ENCODE measurements at regions not wholly inside any gene's neighbourhood (a gene's known extent, or its start where the extent isn't known, plus 50 kb on each side); places are given as distances from the start of the nearest gene placed in this dataset.

GRCh38 chr6:77183447-77183846 lies 279.8 kb downstream of the HTR1B start:
- H3K4me1 ChIP-seq (ENCODE audit: insufficient read depth, low read length, poor library complexity, severe bottlenecking) = no peaks in the 10 kb centered on the region
- DNase-seq (ENCODE audit: low spot score) = no peak
- peaks cover 9% of the 10 kb centered on the region for H3K9me3 ChIP-seq (ENCODE audit: low read depth, low read length, poor library complexity, severe bottlenecking)
- no peak overlapping the region for H3K4me3 ChIP-seq (ENCODE audit: low read depth, low read length, poor library complexity, severe bottlenecking)
- H3K36me3 ChIP-seq (ENCODE audit: insufficient read depth, low read length, poor library complexity, severe bottlenecking) = no peaks in the 10 kb centered on the region
- TF ChIP-seq EZH2 (IDR thresholded peaks at IDR 0.05; ENCODE audit: borderline replicate concordance, low read depth, low read length, poor library complexity, severe bottlenecking) = no peak
- TF ChIP-seq CTCF (conservative IDR thresholded peaks at IDR 0.05; ENCODE audit: low read depth, low read length) = no peak
- no peaks in the 10 kb centered on the region for H3K27me3 ChIP-seq (replicated peaks; ENCODE audit: insufficient read depth, low read depth, low read length, poor library complexity)
- ChIA-PET CTCF (no interaction called here), POLR2A (ENCODE audit: low non-redundant PET) (no interaction called here)
- H3K27ac ChIP-seq (ENCODE audit: low read depth, low read length, poor library complexity, severe bottlenecking) = no peak overlapping the region
- BruUV-seq (replicated peaks) = no TSS peak
- intact Hi-C loops (cut with micrococcal nuclease; ENCODE audit: unreplicated experiment) = no loop called here

- ChIA-PET CTCF (no interaction called here), POLR2A (ENCODE audit: low non-redundant PET) (no interaction called here)
- Histone ChIP-seq H3K4me1 (ENCODE audit: insufficient read depth, low read length, poor library complexity, severe bottlenecking) (no peaks in the 10 kb centered on the region), H3K4me3 (ENCODE audit: low read depth, low read length, poor library complexity, severe bottlenecking) (no peak overlapping the region), H3K9me3 (ENCODE audit: low read depth, low read length, poor library complexity, severe bottlenecking) (peaks cover 9% of the 10 kb centered on the region), H3K36me3 (ENCODE audit: insufficient read depth, low read length, poor library complexity, severe bottlenecking) (no peaks in the 10 kb centered on the region), H3K27me3 (replicated peaks; ENCODE audit: insufficient read depth, low read depth, low read length, poor library complexity) (no peaks in the 10 kb centered on the region), H3K27ac (ENCODE audit: low read depth, low read length, poor library complexity, severe bottlenecking) (no peak overlapping the region)
- no TSS peak for BruUV-seq (replicated peaks)
- no peak for DNase-seq (ENCODE audit: low spot score)
- no peak for TF ChIP-seq CTCF (conservative IDR thresholded peaks at IDR 0.05; ENCODE audit: low read depth, low read length)
- no peak for TF ChIP-seq EZH2 (IDR thresholded peaks at IDR 0.05; ENCODE audit: borderline replicate concordance, low read depth, low read length, poor library complexity, severe bottlenecking)
- intact Hi-C loops (cut with micrococcal nuclease; ENCODE audit: unreplicated experiment) = no loop called here
Measured at GRCh38 chr6:77181749-77182148, 281.5 kb downstream of the HTR1B start.

GRCh38 chr6:77180326-77180725 lies 283.0 kb downstream of the HTR1B start:
- BruUV-seq (replicated peaks) = no TSS peak
- DNase-seq (ENCODE audit: low spot score) = no peak
- intact Hi-C loops (cut with micrococcal nuclease; ENCODE audit: unreplicated experiment) = no loop called here
- ChIA-PET POLR2A (ENCODE audit: low non-redundant PET) (no interaction called here), CTCF (no interaction called here)
- Histone ChIP-seq H3K9me3 (ENCODE audit: low read depth, low read length, poor library complexity, severe bottlenecking) (peaks cover 9% of the 10 kb centered on the region), H3K4me1 (ENCODE audit: insufficient read depth, low read length, poor library complexity, severe bottlenecking) (no peaks in the 10 kb centered on the region), H3K4me3 (ENCODE audit: low read depth, low read length, poor library complexity, severe bottlenecking) (no peak overlapping the region), H3K36me3 (ENCODE audit: insufficient read depth, low read length, poor library complexity, severe bottlenecking) (no peaks in the 10 kb centered on the region), H3K27ac (ENCODE audit: low read depth, low read length, poor library complexity, severe bottlenecking) (no peak overlapping the region), H3K27me3 (replicated peaks; ENCODE audit: insufficient read depth, low read depth, low read length, poor library complexity) (no peaks in the 10 kb centered on the region)
- no peak for TF ChIP-seq EZH2 (IDR thresholded peaks at IDR 0.05; ENCODE audit: borderline replicate concordance, low read depth, low read length, poor library complexity, severe bottlenecking)
- TF ChIP-seq CTCF (conservative IDR thresholded peaks at IDR 0.05; ENCODE audit: low read depth, low read length) = no peak

Data from A673 (cell line).